SK-N-SH treated with all-trans-retinoic acid at 6 μM for 48 hours (cell line): ENCODE measurements at regions not wholly inside any gene's neighbourhood (a gene's known extent, or its start where the extent isn't known, plus 50 kb on each side); places are given as distances from the start of the nearest gene placed in this dataset.

Experiments
- ATAC-seq: fragments of 200-7000 bp; cut with Tn5 transposase; 3 replicates; pipeline ENCODE4 v1.9.1; 2020; ENCODE audit warnings: mild to moderate bottlenecking, moderate library complexity
- ARNTL ChIP-seq: fragments of 450-650 bp; formaldehyde crosslinking; IDR thresholded peaks from 2 replicates; pipeline ENCODE4 v1.5.0; 2020; ENCODE audit warnings: low read depth, mild to moderate bottlenecking, moderate library complexity, borderline replicate concordance
- BACH2 ChIP-seq: fragments of 250-450 bp; sonication (Bioruptor Pico); IDR thresholded peaks from 2 replicates; pipeline ENCODE4 v1.9.0; 2021; ENCODE audit warnings: mild to moderate bottlenecking, borderline replicate concordance
- CREB5 ChIP-seq: fragments of 250-450 bp; sonication (Bioruptor Pico); IDR thresholded peaks from 2 replicates; pipeline ENCODE4 v1.5.1; 2020; ENCODE audit warnings: low read depth, mild to moderate bottlenecking, moderate library complexity
- CSDC2 ChIP-seq: fragments of 250-450 bp; sonication (Bioruptor Pico); IDR thresholded peaks from 2 replicates; pipeline ENCODE4 v1.5.0; 2020; ENCODE audit warnings: mild to moderate bottlenecking, moderate library complexity
- CSRNP3 ChIP-seq: fragments of 250-450 bp; sonication (Bioruptor Pico); IDR thresholded peaks from 2 replicates; pipeline ENCODE4 v1.5.1; 2021; ENCODE audit warnings: mild to moderate bottlenecking, moderate library complexity
- ESRRG ChIP-seq: fragments of 250-450 bp; sonication (Bioruptor Pico); IDR thresholded peaks from 2 replicates; pipeline ENCODE4 v1.6.1; 2021; ENCODE audit warnings: mild to moderate bottlenecking
- GLIS3 ChIP-seq: fragments of 250-450 bp; sonication (Bioruptor Pico); IDR thresholded peaks from 2 replicates; pipeline ENCODE4 v1.5.0; 2020; ENCODE audit warnings: mild to moderate bottlenecking, moderate library complexity
- OSR1 ChIP-seq: fragments of 250-450 bp; sonication (Bioruptor Pico); IDR thresholded peaks from 2 replicates; pipeline ENCODE4 v1.8.0; 2022; ENCODE audit warnings: moderate library complexity, mild to moderate bottlenecking, inconsistent platforms
- PATZ1 ChIP-seq: fragments of 250-450 bp; sonication (Bioruptor Pico); IDR thresholded peaks from 2 replicates; pipeline ENCODE4 v1.8.0; 2020; ENCODE audit warnings: mild to moderate bottlenecking, moderate library complexity, borderline replicate concordance
- POU6F1 ChIP-seq: fragments of 250-450 bp; sonication (Bioruptor Pico); IDR thresholded peaks from 2 replicates; pipeline ENCODE4 v1.8.0; 2021; ENCODE audit warnings: low read depth, mild to moderate bottlenecking, moderate library complexity, borderline replicate concordance
- RARB ChIP-seq: fragments of 250-450 bp; sonication (Bioruptor Pico); IDR thresholded peaks from 2 replicates; pipeline ENCODE4 v1.8.0; 2021; ENCODE audit warnings: mild to moderate bottlenecking, moderate library complexity
- SNAI2 ChIP-seq: fragments of 250-450 bp; sonication (Bioruptor Pico); IDR thresholded peaks from 2 replicates; pipeline ENCODE4 v1.5.0; 2020; ENCODE audit warnings: mild to moderate bottlenecking, moderate library complexity
- TCF4 ChIP-seq: fragments of 250-450 bp; sonication (Bioruptor Pico); IDR thresholded peaks from 2 replicates; pipeline ENCODE4 v1.8.0; 2021; ENCODE audit warnings: mild to moderate bottlenecking, moderate library complexity, borderline replicate concordance
- TOX ChIP-seq: fragments of 250-450 bp; sonication (Bioruptor Pico); IDR thresholded peaks from 2 replicates; pipeline ENCODE4 v1.8.0; 2021; ENCODE audit warnings: mild to moderate bottlenecking, moderate library complexity, borderline replicate concordance
- ZC3H10 ChIP-seq: fragments of 250-450 bp; sonication (Bioruptor Pico); IDR thresholded peaks from 2 replicates; pipeline ENCODE4 v1.5.1; 2021; ENCODE audit warnings: mild to moderate bottlenecking, moderate library complexity
- ZFP30 ChIP-seq: fragments of 450-650 bp; formaldehyde crosslinking; IDR thresholded peaks from 2 replicates; pipeline ENCODE4 v1.5.0; 2022; ENCODE audit warnings: mild to moderate bottlenecking, moderate library complexity
- ZNF565 ChIP-seq: fragments of 450-650 bp; formaldehyde crosslinking; conservative IDR thresholded peaks from 2 replicates; pipeline ENCODE4 v1.5.0; 2020; ENCODE audit warnings: low read depth, mild to moderate bottlenecking, moderate library complexity
- ZNF70 ChIP-seq: fragments of 450-650 bp; formaldehyde crosslinking; IDR thresholded peaks from 2 replicates; pipeline ENCODE4 v1.5.0; 2020; ENCODE audit warnings: mild to moderate bottlenecking, moderate library complexity
- ZNF8 ChIP-seq: fragments of 450-650 bp; formaldehyde crosslinking; IDR thresholded peaks from 2 replicates; pipeline ENCODE4 v1.5.0; 2020; ENCODE audit warnings: mild to moderate bottlenecking, moderate library complexity

- TF ChIP-seq ZNF565 (no peak), GLIS3 (CRISPR knock-in tag) (no peak)
Measured at GRCh38 chr12:66838366-66838765, 159.5 kb upstream of the GRIP1 start (continued).

- ATAC-seq = no peak
- TF ChIP-seq POU6F1 (CRISPR knock-in tag) (no peak), BACH2 (CRISPR knock-in tag) (no peak), ZNF70 (CRISPR knock-in tag) (no peak), CSRNP3 (no peak), ESRRG (CRISPR knock-in tag) (no peak), CSDC2 (CRISPR knock-in tag) (no peak), ZC3H10 (no peak), TCF4 (no peak), ZNF565 (no peak), ZNF8 (no peak), ARNTL (CRISPR knock-in tag) (no peak), PATZ1 (CRISPR knock-in tag) (no peak), SNAI2 (CRISPR knock-in tag) (no peak), OSR1 (CRISPR knock-in tag) (no peak), ZFP30 (CRISPR knock-in tag) (no peak), RARB (CRISPR knock-in tag) (no peak)
Measured at GRCh38 chr12:66848967-66849366, 170.1 kb upstream of the GRIP1 start.

- ATAC-seq = no peak
Measured at GRCh38 chr12:66851134-66851533, 172.3 kb upstream of the GRIP1 start.

More at GRCh38 chr12:66851134-66851533, 172.3 kb upstream of the GRIP1 start:
- TF ChIP-seq ZNF70 (CRISPR knock-in tag) = no peak
- no peak for TF ChIP-seq PATZ1 (CRISPR knock-in tag)
- TF ChIP-seq BACH2 (CRISPR knock-in tag) = no peak
- no peak for TF ChIP-seq GLIS3 (CRISPR knock-in tag)
- TF ChIP-seq CSDC2 (CRISPR knock-in tag) = no peak
- TF ChIP-seq SNAI2 (CRISPR knock-in tag) = no peak
- TF ChIP-seq CREB5 = no peak
- TF ChIP-seq OSR1 (CRISPR knock-in tag) = no peak
- TF ChIP-seq ZC3H10 = no peak
- no peak for TF ChIP-seq ZNF565
- TF ChIP-seq RARB (CRISPR knock-in tag) = no peak
- no peak for TF ChIP-seq ZFP30 (CRISPR knock-in tag)
- no peak for TF ChIP-seq POU6F1 (CRISPR knock-in tag)
- TF ChIP-seq TOX (CRISPR knock-in tag) = no peak
- no peak for TF ChIP-seq ESRRG (CRISPR knock-in tag)
